Spleen (tissue), 7 donors: ENCODE measurements at regions not wholly inside any gene's neighbourhood (a gene's known extent, or its start where the extent isn't known, plus 50 kb on each side); places are given as distances from the start of the nearest gene placed in this dataset.

Experiments
- CTCF ChIP-seq, 11 experiments: fragments of 200-600 bp in 7 of 11; fragments of 450-650 bp in 4 of 11; sonication (generic) in 4 of 11; IDR thresholded peaks in 8 of 11; conservative IDR thresholded peaks in 3 of 11; 1 replicate in 7 of 11; 2 replicates in 4 of 11; pipeline versions ENCODE4 v1.4.0 to v1.8.0; 2016 to 2021; ENCODE audit warnings: antibody characterized with exemption in 11 of 11, inconsistent platforms in 4 of 11, mild to moderate bottlenecking in 1 of 11
- POLR2A ChIP-seq, 3 donors: fragments of 450-650 bp; IDR thresholded peaks; one replicate each; pipeline ENCODE4 v1.5.1; 2017; ENCODE audit warnings: antibody characterized with exemption in 3 of 3, mild to moderate bottlenecking in 1 of 3
- donor health status: DM: no; HTN: no; CAD: no; lungs with moderate emphysema.
- donor health status: DM: no; HTN: no; CAD: no.
- donor health status: DM: no; HTN: no; CAD: no.

- TF ChIP-seq POLR2A (IDR thresholded peaks at IDR 0.05) (no peak), CTCF (IDR thresholded peaks at IDR 0.05 in 8 of 11, conservative IDR thresholded peaks at IDR 0.05 in 3 of 11) (no peak)
These were observed 716.5 kb upstream of the MAP3K7 start for GRCh38 chr6:91303326-91303725.
